HUES6 (cell line): ENCODE measurements at regions not wholly inside any gene's neighbourhood (a gene's known extent, or its start where the extent isn't known, plus 50 kb on each side); places are given as distances from the start of the nearest gene placed in this dataset.
"Not testable (repeated sequence)": the region's sequence is repeated elsewhere in the genome, so short reads cannot be mapped to it uniquely, and the experiment has no call there.

Source experiments
- H3K27ac ChIP-seq: 2 replicates; pipeline ENCODE4 v1.7.0; 2013; ENCODE audit warnings: low read depth, mild to moderate bottlenecking, low read length, inconsistent platforms
- H3K27me3 ChIP-seq: 2 replicates; pipeline ENCODE4 v1.6.1; 2013; ENCODE audit warnings: low read length; ENCODE audit not compliant: control insufficient read depth, insufficient read depth
- H3K36me3 ChIP-seq: 2 replicates; pipeline ENCODE4 v1.6.1; 2013; ENCODE audit warnings: low read length; ENCODE audit not compliant: control insufficient read depth, insufficient read depth
- H3K4me1 ChIP-seq: 2 replicates; pipeline ENCODE4 v1.6.1; 2013; ENCODE audit warnings: low read length; ENCODE audit not compliant: control insufficient read depth, insufficient read depth
- H3K4me3 ChIP-seq: 2 replicates; pipeline ENCODE4 v1.5.1; 2013; ENCODE audit warnings: low read depth, low read length
- H3K9ac ChIP-seq: one replicate; pipeline ENCODE4 v1.6.1; 2013; ENCODE audit warnings: mild to moderate bottlenecking, low read length
- H3K9me3 ChIP-seq: 2 replicates; pipeline ENCODE4 v1.6.1; 2013; ENCODE audit warnings: low read depth, low read length; ENCODE audit not compliant: control insufficient read depth, insufficient read depth

DNA sequence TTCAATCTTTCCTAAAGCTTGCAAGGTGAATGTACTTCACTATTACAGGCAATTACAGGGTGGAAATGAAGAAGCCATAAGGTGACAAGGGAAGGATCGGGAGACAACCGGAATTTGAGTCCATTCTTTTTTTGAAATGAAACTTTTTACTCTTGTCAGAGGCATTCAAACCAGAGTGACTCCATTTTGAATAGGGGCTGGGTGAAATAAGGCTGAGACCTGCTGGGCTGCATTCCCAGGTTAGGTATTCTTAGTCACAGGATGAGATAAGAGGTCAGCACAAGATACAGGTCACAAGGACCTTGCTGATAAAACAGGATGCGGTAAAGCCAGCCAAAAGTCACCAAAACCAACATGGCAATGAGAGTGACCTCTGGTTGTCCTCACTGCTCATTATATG lies 363.3 kb downstream of the TYW1 start:
- Histone ChIP-seq H3K27me3 (0 out of 2 replicates have a peak, but pooled peaks cover 1% of the 10 kb centered on the region), H3K9me3 (peaks cover 19% of the 10 kb centered on the region), H3K4me3 (no peak overlapping the region), H3K4me1 (no peaks in the 10 kb centered on the region), H3K9ac (no peak overlapping the region), H3K27ac (no peak overlapping the region), H3K36me3 (no peaks in the 10 kb centered on the region)

DNA sequence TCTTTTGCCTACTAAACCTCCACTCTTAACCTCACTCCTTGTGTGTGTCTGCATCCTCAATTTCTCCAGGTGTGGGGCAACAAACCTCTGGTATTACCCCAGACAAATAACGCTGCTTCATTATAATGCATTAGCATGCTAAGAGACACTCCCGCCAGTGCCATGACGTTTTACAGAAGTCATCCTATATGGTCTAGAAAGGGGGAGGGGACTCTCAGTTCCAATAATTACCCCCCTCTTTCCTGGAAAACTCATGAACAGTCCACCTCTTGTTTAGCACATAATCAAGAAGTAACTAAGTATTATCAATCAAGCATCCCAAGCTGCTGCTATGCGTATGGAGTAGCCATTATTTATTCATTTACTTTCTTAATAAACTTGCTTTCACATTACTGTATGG lies 364.5 kb downstream of the TYW1 start:
- no peak overlapping the region for H3K9ac ChIP-seq

DNA sequence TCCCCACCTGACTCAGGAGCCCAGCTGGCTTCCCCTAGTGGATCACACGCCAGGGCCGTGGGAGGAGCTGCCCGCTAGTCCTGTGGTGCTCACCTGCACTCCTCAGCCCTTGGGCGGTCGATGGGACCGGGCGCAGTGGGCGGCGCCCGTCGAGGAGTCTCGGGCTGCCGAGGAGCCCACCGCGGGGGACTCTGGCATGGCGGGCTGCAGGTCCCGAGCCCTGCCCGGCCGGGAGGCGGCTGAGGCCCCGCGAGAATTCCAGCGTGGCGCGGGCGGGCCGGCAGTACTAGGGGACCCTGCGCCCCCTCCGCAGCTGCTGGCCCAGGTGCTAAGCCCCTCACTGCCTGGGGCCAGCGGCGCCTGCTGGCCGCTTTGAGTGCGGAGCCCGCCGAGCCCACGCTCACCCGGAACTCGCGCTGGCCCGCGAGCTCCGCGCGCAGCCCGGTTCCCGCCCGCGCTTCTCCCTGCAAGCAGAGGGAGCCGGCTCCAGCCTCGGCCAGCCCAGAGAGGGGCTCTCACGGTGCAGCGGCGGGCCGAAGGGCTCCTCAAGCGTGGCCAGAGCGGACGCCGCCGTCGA lies 367.9 kb downstream of the TYW1 start:
- Histone ChIP-seq H3K9me3 (peaks cover 5% of the 10 kb centered on the region; the same call in 1 of the 2 replicates), H3K4me3 (peak overlapping the region; percentile 26), H3K27me3 (peaks cover 3% of the 10 kb centered on the region; the same call in 1 of the 2 replicates), H3K4me1 (no peaks in the 10 kb centered on the region), H3K9ac (no peak overlapping the region), H3K36me3 (no peaks in the 10 kb centered on the region), H3K27ac (no peak overlapping the region)

More for the DNA sequence above, 364.5 kb downstream of the TYW1 start:
- Histone ChIP-seq H3K27ac (no peak overlapping the region), H3K27me3 (0 out of 2 replicates have a peak, but pooled peaks cover 3% of the 10 kb centered on the region), H3K4me1 (no peaks in the 10 kb centered on the region), H3K9me3 (peaks cover 19% of the 10 kb centered on the region), H3K4me3 (no peak overlapping the region), H3K36me3 (no peaks in the 10 kb centered on the region)

DNA sequence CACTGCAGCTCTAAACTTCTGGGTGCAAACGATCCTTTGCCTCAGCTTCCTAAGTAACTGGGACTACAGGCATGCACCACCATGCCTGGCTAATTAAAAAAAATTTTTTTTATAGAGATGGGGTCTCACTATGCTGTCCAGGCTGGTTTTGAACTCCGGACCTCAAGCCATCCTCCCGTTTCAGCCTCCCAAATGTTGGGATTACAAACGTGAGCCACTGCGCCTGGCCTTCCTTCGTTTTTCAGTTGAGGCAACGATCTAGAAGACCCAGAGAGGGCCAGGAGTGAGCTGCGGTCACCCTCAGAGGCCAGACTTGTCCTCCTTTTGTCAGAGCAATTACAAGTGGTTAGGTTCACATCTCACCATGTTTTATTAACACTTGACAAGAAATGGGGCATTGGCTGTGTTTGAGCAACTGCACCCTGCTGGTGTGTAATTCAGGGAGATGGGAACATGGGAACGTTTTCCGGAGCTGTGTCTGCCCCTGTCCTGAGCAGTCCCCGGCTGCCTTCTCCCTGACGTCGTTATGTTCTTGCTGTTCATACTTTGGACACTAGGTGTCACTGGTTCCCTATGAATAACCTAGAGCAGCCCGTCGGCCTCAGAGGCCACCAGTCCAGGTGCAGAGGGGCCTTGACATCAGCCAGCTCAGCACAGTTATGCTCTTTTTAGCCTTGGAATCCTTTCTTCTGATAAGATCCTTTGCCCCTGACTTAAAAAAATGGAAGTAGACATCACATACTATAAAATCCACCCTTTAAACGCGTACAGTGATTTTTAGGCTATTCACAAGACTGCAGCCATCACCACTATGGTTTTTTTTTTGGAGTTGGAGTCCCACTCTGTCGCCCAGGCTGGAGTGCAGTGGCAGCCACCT lies 375.0 kb downstream of the TYW1 start:
- Histone ChIP-seq H3K9me3 (peaks cover 21% of the 10 kb centered on the region), H3K4me1 (no peaks in the 10 kb centered on the region), H3K9ac (no peak overlapping the region), H3K36me3 (no peaks in the 10 kb centered on the region), H3K27me3 (no peaks in the 10 kb centered on the region; the same call in 1 of the 2 replicates), H3K27ac (no peak overlapping the region), H3K4me3 (no peak overlapping the region)

DNA sequence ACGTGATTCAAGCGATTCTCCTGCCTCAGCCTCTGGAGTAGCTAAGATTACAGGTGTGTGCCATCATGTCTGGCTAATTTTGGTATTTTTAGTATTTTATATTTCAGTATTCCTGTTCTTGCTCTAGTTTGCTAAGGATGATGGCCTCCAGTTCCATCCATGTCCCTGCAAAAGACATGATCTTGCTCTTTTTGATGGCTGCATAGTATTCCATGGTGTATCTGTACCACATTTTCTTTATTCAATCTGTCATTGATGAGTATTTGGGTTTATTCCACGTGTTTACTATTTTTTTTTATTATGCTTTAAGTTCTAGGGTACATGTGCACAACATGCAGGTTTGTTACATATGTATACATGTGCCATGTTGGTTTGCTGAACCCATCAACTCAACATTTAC lies 376.8 kb downstream of the TYW1 start:
- H3K9me3 ChIP-seq, result peaks cover 16% of the 10 kb centered on the region; the same call in 1 of the 2 replicates
- not testable (repeated sequence) for H3K4me3 ChIP-seq, H3K36me3 ChIP-seq, H3K9ac ChIP-seq, H3K27me3 ChIP-seq, H3K4me1 ChIP-seq, H3K27ac ChIP-seq

DNA sequence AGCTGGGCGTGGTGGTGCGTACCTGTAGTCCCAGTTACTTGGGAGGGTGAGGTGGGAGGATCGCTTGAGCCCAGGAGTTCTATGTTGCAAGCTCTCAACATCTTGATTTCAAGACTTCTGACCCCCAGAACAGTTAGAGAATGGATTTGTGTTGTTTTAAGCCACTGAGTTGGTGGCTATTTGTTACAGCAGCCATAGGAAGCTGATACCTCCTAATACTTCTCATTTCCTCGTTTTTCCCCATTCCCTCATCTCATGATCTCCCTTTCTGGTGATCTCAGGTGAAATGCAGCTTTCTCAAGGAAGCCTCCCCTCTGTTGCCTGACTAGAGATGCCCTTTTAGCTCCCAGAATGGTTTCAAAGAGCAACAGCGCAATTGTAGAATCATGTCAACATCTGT lies 378.8 kb downstream of the TYW1 start:
- H3K27ac ChIP-seq, result no peak overlapping the region
- H3K9me3 ChIP-seq, result peaks cover 16% of the 10 kb centered on the region; the same call in 1 of the 2 replicates
- peaks cover 5% of the 10 kb centered on the region; the same call in 1 of the 2 replicates for H3K27me3 ChIP-seq
- no peak overlapping the region for H3K4me3 ChIP-seq
- no peaks in the 10 kb centered on the region for H3K36me3 ChIP-seq
- no peaks in the 10 kb centered on the region for H3K4me1 ChIP-seq
- no peak overlapping the region for H3K9ac ChIP-seq

DNA sequence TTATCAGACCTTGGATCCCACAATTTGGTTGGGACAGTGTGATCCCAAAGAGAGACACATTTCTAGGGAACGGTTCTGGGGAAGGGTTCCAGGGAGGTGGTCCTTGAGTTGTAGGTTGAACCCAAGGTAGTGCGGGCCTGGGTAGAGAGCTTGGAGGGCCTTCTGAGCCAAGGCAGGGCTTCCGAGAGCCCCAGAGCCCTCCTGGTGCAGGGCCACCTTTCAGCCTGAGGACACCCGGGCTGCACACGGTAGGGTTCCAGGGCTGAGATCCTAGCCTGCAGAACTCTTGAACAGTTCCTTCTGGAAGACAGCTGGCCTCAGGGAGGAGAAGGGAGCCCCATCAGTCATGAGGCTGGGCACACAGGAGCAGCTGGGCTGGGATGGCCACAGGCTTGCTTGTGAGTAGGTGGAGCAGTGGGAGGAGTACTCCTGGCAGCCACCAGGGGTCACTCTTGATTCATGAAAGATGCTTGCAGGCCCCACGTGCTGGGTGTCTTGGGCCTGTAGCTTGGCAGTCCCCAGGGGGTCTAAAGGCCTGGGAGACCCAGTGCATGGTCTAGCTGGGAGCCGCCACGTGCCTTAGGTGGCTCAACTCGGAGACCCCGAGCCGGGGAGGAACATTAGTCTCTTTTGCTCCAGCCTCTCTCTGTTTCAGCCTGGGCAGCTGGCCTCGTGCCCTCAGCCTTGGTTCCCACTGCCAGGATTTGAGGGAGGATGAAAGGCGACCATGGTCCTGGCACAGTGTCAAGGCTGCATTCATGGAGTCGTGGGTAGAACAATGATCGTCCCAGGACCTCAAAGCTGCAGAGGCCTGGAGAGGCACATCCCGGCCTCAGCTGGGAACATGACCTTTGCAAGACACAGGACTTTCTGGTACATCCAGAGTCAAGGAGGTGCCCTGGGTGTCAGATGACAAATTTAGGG lies 381.6 kb downstream of the TYW1 start:
- H3K27ac ChIP-seq, result no peak overlapping the region
- H3K4me1 ChIP-seq, result no peaks in the 10 kb centered on the region
- no peak overlapping the region for H3K4me3 ChIP-seq
- peaks cover 18% of the 10 kb centered on the region; the same call in 1 of the 2 replicates for H3K9me3 ChIP-seq
- H3K36me3 ChIP-seq, result no peaks in the 10 kb centered on the region
- H3K9ac ChIP-seq, result no peak overlapping the region
- H3K27me3 ChIP-seq, result peaks cover 5% of the 10 kb centered on the region; the same call in 1 of the 2 replicates

DNA sequence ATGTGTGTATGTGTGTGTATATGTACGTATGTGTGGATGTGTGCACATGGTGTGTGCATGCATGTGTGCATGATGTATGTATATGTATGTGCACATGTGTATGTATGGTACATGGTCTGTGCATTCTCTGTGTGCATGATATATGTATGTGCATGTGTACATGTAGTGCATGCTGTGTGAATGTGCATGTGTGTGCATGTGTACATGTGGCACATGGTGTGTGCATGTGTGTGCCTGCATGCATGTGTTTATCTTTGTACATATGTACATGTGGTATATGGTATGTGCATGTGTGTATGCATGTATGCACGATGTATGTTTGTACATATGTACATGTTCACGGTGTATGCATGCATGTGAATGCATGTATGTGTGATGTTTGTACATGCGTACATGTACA lies 383.7 kb downstream of the TYW1 start:
- no peak overlapping the region for H3K9ac ChIP-seq
- no peak overlapping the region for H3K4me3 ChIP-seq
- H3K4me1 ChIP-seq, result no peaks in the 10 kb centered on the region
- H3K27ac ChIP-seq, result no peak overlapping the region
- H3K9me3 ChIP-seq, result peaks cover 12% of the 10 kb centered on the region; the same call in 1 of the 2 replicates
- H3K27me3 ChIP-seq, result peaks cover 5% of the 10 kb centered on the region; the same call in 1 of the 2 replicates
- H3K36me3 ChIP-seq, result no peaks in the 10 kb centered on the region

DNA sequence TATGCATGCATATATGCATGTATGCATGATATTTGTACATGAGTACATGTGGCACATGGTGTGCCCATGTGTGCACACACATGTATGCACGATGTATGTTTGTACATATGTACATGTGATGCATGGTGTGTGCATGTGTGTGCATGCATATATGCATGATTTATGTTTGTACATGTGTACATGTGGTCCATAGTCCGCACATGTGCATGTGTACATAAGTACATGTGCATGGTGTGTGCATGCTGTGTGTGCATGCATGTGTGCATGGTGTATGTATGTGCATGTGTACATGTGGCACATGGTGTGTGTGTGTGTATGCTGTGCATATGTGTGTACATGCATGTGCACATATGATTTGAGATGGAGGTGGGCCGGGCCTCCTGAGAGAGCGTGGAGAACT lies 384.2 kb downstream of the TYW1 start:
- no peak overlapping the region for H3K27ac ChIP-seq
- H3K27me3 ChIP-seq, result peaks cover 5% of the 10 kb centered on the region; the same call in 1 of the 2 replicates
- no peak overlapping the region for H3K9ac ChIP-seq
- H3K9me3 ChIP-seq, result peaks cover 7% of the 10 kb centered on the region; the same call in 1 of the 2 replicates
- H3K4me1 ChIP-seq, result no peaks in the 10 kb centered on the region
- H3K36me3 ChIP-seq, result no peaks in the 10 kb centered on the region
- H3K4me3 ChIP-seq, result no peak overlapping the region

DNA sequence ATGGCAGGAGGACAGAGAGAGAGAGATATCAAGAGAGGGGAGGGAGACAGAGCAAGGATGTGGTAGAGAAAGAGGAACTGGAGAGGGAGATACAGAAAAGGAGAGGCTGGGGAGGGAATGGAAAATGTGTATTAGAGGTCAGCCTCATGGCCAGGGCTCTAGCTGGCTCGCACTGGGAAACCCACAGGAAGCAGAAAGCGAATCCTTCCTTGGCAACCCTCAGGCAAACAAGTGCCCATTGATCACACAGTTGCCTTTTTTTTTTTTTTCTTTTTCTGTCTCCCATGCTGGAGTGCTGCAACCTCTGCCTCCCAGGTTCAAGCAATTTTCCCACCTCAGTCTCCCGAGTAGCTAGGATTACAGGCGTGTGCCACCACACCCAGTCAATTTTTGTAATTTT lies 391.2 kb downstream of the TYW1 start:
- Histone ChIP-seq H3K9ac (no peak overlapping the region), H3K27me3 (no peaks in the 10 kb centered on the region), H3K36me3 (no peaks in the 10 kb centered on the region), H3K27ac (no peak overlapping the region), H3K4me1 (no peaks in the 10 kb centered on the region), H3K4me3 (no peak overlapping the region), H3K9me3 (no peaks in the 10 kb centered on the region)
